Ishikawa (cell line): ENCODE measurements at regions not wholly inside any gene's neighbourhood (a gene's known extent, or its start where the extent isn't known, plus 50 kb on each side); places are given as distances from the start of the nearest gene placed in this dataset.

ENCODE experiments used
- EGR1 ChIP-seq: IDR thresholded peaks from 2 replicates; pipeline ENCODE4 v1.6.1; 2012
- FOXM1 ChIP-seq: IDR thresholded peaks from 2 replicates; pipeline ENCODE4 v1.6.1; 2012; ENCODE audit warnings: low read depth, borderline replicate concordance
- MAX ChIP-seq: IDR thresholded peaks from 2 replicates; pipeline ENCODE4 v1.6.1; 2012
- RAD21 ChIP-seq: IDR thresholded peaks from 2 replicates; pipeline ENCODE4 v1.6.1; 2012; ENCODE audit warnings: low read depth
- REST ChIP-seq: IDR thresholded peaks from 2 replicates; pipeline ENCODE4 v1.6.1; 2012; ENCODE audit warnings: low read depth, mild to moderate bottlenecking
- TAF1 ChIP-seq: IDR thresholded peaks from 2 replicates; pipeline ENCODE4 v1.6.1; 2012; ENCODE audit warnings: low read depth, mild to moderate bottlenecking
- TCF12 ChIP-seq: IDR thresholded peaks from 2 replicates; pipeline ENCODE4 v1.6.1; 2012; ENCODE audit warnings: low read depth
- YY1 ChIP-seq: IDR thresholded peaks from 2 replicates; pipeline ENCODE4 v1.6.1; 2012; ENCODE audit warnings: low read depth

- no peak for TF ChIP-seq TAF1
- TF ChIP-seq REST = no peak
- TF ChIP-seq EGR1 = no peak
- TF ChIP-seq RAD21 = no peak
- TF ChIP-seq MAX = no peak
- TF ChIP-seq FOXM1 = no peak
- TF ChIP-seq TCF12 = no peak
- no peak for TF ChIP-seq YY1
Observed at GRCh38 chr10:90141791-90142190, 440.4 kb downstream of the KIF20B start.
